ENCODE measurements at regions not wholly inside any gene's neighbourhood (a gene's known extent, or its start where the extent isn't known, plus 50 kb on each side); places are given as distances from the start of the nearest gene placed in this dataset.
"Not testable (repeated sequence)": the region's sequence is repeated elsewhere in the genome, so short reads cannot be mapped to it uniquely, and the experiment has no call there.

DNA sequence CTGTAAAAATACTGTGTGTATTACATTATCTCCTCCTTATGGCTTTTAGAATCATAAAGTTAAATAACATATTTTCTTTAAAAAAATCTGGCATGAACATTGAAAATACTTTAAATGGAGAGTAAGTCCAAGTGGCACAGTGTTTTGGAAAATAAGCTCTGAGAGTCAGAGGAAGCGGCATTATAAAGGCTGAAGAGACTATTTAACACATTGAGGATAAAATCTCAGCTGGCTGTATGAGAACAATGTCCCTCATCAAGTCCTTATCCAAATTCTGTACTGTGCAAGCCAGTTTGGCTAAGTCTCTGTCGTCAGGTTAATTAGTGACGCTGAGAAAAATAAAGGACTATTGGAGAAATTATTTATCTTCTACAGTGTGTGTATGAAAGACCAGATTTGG, 245.5 kb downstream of the MFSD1 start:
- Histone ChIP-seq H3K4me1 (no peaks in the 10 kb centered on the region), H3K36me3 (no peaks in the 10 kb centered on the region), H3K4me3 (no peak overlapping the region), H3K27ac (no peak overlapping the region), H3K9me3 (replicated peaks) (no peaks in the 10 kb centered on the region), H3K27me3 (no peaks in the 10 kb centered on the region)
- DNase-seq, result no peak

DNA sequence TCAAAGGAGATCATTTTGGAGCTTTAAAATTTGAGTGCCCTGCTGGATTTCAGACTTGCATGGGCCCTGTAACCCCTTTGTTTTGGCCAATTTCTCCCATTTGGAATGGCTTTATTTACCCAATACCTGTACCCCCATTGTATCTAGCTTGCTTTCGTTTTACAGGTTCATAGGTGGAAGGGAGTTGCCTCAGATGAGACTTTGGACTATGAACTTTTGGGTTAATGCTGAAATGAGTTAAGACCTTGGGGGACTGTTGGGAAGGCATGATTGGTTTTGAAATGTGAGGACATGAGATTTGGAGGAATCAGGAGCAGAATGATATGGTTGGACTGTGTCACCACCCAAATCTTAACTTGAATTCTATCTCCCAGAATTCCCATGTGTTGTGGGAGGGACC, 250.6 kb downstream of the MFSD1 start:
- H3K4me1 ChIP-seq; DNase-seq; H3K9me3 ChIP-seq (replicated peaks); H3K27me3 ChIP-seq; H3K4me3 ChIP-seq; H3K36me3 ChIP-seq; H3K27ac ChIP-seq: not testable (repeated sequence)

DNA sequence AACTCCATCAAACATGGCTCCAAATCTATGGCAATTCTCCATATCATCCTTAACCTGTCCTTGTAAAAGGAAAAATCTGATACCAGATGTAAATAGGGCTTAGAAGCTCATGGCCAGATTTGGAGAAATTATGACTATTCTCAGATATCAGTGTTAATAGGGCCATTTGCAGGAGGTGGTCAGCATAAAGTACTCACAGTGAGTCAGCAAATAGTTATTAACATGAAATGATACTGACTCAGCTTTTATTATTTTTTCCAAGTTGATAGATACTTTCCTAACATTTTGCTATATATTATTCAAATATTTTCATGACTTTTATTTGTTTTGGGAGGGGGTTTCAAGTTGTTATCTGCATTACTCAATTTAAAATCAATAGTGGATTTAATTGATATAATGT, 255.8 kb downstream of the MFSD1 start:
- Histone ChIP-seq H3K9me3 (replicated peaks) (no peaks in the 10 kb centered on the region), H3K27me3 (no peaks in the 10 kb centered on the region), H3K36me3 (no peaks in the 10 kb centered on the region), H3K27ac (no peak overlapping the region), H3K4me1 (no peaks in the 10 kb centered on the region), H3K4me3 (no peak overlapping the region)
- no peak for DNase-seq

DNA sequence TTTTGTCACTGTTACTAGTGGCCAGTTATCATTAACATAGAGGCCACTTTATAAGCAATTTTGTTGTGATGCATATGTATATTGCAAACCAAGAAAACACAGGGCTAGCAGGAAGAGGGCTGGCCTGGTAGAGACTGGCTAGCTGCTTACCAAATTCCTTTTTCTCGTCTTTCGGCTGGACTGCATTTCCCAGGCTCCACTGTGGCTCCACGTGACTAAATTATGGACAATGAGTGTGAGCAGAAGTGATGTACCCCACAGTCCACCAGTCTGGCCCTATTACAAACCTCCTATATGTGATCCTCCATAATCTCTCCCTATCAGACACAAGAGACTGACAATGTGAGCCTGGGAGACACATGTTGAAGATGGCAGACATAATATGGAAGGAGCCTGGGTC, 257.0 kb downstream of the MFSD1 start:
- H3K4me3 ChIP-seq, result no peak overlapping the region
- H3K36me3 ChIP-seq, result no peaks in the 10 kb centered on the region
- no peak for DNase-seq
- H3K9me3 ChIP-seq (replicated peaks), result no peaks in the 10 kb centered on the region
- H3K27me3 ChIP-seq, result no peaks in the 10 kb centered on the region
- H3K4me1 ChIP-seq, result no peaks in the 10 kb centered on the region
- no peak overlapping the region for H3K27ac ChIP-seq

DNA sequence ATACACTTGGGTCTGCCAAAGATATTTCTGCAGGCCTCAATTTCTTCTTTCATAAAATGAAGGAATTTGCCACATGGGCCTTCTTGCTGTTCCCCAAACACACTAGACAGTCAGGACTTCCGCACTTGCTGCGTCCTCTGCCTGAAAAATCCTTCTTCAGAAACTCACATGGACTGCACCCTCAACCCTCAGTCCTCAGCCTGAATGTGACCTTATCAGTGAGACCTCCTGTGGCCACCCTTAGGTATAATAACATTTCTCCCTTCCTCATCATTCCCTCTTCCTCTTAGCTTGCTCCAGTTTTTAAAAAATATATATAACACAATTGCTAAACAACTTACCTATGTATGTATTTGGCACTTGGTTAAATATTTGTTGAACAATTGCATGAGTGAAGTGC, 257.5 kb downstream of the MFSD1 start:
- no peak for DNase-seq
- no peaks in the 10 kb centered on the region for H3K27me3 ChIP-seq
- H3K36me3 ChIP-seq, result no peaks in the 10 kb centered on the region
- no peaks in the 10 kb centered on the region for H3K4me1 ChIP-seq
- no peak overlapping the region for H3K27ac ChIP-seq
- H3K4me3 ChIP-seq, result no peak overlapping the region
- no peaks in the 10 kb centered on the region for H3K9me3 ChIP-seq (replicated peaks)

DNA sequence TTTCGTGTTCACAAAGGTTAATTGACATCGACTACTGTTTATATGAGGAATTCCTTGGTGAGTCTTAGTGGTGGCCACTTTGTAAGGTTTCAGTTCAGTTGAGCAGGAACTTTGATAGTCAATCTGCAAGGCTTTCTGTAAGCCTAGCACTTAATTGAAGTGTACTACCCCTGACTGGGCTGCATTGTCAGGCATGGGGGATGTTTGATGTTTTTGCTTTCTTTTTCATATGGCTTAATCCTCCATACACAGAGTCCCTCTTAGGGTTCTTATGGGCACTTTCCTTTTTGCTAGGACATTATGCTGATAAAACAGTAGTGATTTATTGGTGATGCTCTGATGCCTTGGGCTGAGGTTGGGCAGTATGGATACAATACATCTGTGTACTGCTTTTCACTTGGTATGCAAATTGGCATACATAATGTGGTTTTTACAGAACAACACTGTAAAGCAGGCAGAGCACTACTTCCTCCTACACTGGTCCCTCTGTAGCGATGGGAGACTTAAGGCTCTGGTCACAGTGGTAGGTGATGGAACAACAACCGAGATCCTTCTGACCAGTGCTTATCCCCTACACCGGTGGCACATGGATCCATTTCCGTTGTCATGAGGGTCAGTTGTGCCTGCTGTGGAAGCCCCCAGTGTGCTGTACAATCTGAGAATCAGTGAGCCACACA, 261.0 kb downstream of the MFSD1 start:
- no peaks in the 10 kb centered on the region for H3K4me1 ChIP-seq
- H3K27ac ChIP-seq, result no peak overlapping the region
- DNase-seq, result no peak
- no peaks in the 10 kb centered on the region for H3K36me3 ChIP-seq
- no peaks in the 10 kb centered on the region for H3K27me3 ChIP-seq
- no peak overlapping the region for H3K4me3 ChIP-seq
- no peaks in the 10 kb centered on the region for H3K9me3 ChIP-seq (replicated peaks)

DNA sequence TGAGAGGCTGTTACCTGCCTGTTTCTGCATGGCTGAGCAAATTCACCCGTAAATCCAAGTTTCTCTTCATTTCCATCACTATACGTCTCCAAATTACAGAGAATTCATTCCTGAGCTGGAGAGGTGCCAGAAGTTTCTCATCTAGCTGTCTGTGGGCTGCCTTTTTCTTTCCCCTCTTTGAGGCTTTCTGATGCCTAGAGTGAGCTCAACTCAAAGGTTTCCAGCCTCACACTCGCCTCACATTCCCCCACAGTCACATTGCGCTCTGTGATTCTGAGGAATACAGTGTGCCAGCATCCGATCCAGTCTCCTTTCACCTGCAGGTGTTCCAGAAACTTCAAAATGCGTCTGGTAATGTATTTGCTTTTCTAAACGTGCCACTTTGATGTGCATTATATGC, 267.2 kb downstream of the MFSD1 start, which contains the start of gene IQCJ:
Gene IQCJ, plus strand, starts transcription at position 229 of the 400 bp plus-strand sequence.
- no peak within 1 kb of the TSS for H3K4me3 ChIP-seq
- no peaks in the 10 kb centered on the region for H3K27me3 ChIP-seq
- DNase-seq, result no peak
- no peak within 1 kb of the TSS for H3K27ac ChIP-seq
- H3K36me3 ChIP-seq, result no peaks in the 10 kb centered on the region
- H3K4me1 ChIP-seq, result no peaks in the 10 kb centered on the region
- H3K9me3 ChIP-seq (replicated peaks), result no peaks in the 10 kb centered on the region

DNA sequence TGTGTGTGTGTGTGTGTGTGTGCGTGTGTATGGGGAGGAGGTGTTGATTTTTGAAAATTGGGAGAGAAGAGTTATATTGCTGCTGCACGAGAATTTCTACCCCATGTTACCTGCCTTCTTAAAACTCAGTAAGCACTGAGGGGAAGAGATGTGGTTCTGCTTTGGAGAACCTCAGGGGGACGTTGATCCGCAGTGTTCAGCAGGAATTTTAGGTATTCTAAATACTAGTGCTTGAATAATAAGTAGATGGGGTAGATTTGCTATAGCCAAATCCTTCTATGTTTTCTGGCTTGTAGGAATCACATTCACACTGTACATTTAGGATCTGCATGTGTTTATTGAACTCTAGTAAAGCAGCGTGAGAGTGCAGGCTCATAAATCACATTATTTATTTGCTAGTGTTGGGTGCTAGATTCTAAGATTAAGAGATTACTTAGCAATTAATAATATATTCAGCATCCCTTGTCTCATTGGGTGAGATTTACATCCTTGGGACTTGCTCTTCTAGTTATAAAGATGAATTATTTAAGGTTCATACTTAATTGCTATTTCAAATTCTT, 268.1 kb downstream of the MFSD1 start:
- no peak overlapping the region for H3K4me3 ChIP-seq
- no peaks in the 10 kb centered on the region for H3K9me3 ChIP-seq (replicated peaks)
- no peaks in the 10 kb centered on the region for H3K36me3 ChIP-seq
- no peak for DNase-seq
- H3K27ac ChIP-seq, result no peak overlapping the region
- no peaks in the 10 kb centered on the region for H3K27me3 ChIP-seq
- H3K4me1 ChIP-seq, result no peaks in the 10 kb centered on the region

DNA sequence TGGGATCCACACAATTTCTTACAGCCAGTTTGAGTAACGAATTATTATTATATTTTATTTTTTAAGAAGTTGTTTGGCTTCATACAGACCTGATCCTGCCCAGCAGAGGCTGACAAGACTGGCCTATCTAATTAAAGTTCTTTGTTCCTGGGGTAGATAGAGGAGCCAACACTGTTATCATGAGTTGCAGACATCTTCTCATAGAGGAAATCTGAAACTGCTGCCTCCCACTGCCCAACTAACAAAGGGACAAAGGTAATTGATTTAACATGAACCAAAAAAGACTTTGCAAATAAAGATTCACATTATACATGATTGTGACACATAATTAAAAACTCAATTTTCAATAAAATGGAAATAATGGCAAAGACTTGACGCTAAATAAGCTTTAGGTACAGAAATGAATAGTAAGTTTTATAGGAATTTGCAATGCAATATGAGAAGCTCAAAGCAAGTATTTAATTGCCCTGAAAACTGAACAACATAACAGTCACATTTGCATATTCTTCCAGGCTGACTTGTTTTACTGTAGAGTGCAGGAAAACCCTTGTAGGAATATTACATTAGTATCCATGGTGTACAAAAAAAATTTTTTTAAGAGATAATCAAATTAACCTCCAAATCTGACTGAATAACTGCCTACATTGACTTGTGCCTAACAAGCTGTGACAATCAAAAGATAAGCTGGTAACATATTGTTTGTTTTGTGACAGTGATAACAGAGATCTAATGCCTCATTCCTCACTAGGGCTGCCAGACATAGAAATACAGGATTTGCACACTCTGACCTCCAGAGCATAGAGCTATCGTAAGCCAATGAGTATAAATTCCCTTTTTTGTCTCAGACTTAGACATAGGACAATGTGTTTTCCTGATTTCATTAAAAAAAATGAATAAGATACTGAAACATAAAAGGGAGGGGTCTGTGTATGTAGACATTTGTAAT, 273.2 kb downstream of the MFSD1 start:
- Histone ChIP-seq H3K4me3 (no peak overlapping the region), H3K9me3 (replicated peaks) (no peaks in the 10 kb centered on the region), H3K4me1 (no peaks in the 10 kb centered on the region), H3K27me3 (no peaks in the 10 kb centered on the region), H3K36me3 (no peaks in the 10 kb centered on the region), H3K27ac (no peak overlapping the region)
- DNase-seq, result no peak

DNA sequence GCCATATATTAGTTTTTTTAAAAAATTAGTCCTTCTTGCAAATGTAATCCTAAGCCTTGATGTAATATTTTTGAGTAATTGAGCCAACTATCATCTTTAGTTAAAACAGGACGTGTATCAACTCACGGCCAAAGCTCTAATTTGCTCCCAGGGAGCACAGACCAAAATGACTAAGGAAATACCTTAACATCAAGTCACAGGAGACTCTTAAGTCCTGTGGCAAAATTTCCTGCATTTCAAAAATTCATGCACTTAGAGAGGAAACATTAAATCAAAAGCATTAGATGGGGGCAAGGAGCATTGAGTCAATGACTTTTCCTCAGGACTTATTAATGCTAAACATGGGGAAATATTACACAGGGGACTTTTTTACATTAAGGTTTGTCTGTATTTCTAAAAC, 276.0 kb downstream of the MFSD1 start:
- Histone ChIP-seq H3K36me3 (no peaks in the 10 kb centered on the region), H3K27me3 (no peaks in the 10 kb centered on the region), H3K27ac (no peak overlapping the region), H3K4me1 (no peaks in the 10 kb centered on the region), H3K4me3 (no peak overlapping the region), H3K9me3 (replicated peaks) (no peaks in the 10 kb centered on the region)
- no peak for DNase-seq

DNA sequence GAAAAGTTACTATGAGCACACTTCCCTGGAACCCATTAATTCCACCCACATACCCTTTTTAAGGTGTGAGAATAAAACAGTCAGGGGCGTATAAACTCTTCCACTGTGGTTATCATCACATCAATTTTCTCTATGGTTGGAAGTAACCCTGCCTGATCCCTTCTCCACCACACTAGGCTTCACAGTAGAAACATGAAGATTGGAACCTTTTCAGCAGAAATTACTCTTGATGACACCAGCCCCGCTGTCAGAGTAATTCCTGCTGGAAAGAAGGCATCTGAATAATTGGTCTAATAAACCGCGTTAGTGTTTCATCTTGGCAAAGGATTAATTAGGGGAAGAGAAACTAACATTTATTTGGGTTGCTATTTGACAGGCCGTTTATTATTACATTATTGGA, 278.4 kb downstream of the MFSD1 start:
- no peaks in the 10 kb centered on the region for H3K27me3 ChIP-seq
- H3K9me3 ChIP-seq (replicated peaks), result no peaks in the 10 kb centered on the region
- no peaks in the 10 kb centered on the region for H3K36me3 ChIP-seq
- H3K27ac ChIP-seq, result no peak overlapping the region
- no peak overlapping the region for H3K4me3 ChIP-seq
- no peaks in the 10 kb centered on the region for H3K4me1 ChIP-seq
- no peak for DNase-seq

DNA sequence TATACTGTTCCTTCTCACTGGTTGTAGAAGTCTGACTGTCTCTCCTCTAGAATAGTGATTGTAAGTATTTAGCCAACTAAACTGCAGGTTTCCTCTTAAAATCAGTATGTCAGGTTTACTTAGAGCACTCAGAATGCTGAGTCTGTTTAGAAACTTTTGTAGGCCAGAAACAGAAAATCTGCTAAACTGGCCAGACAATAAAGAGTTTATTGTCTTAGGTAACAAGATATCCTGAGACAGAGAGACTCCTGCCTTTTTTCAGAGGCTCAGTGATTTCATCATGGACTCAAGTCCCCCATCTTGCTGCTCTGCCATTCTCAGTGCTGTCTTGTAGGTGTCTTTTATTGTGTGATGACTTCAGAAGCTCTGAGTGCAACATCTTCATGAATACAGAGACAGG, 279.0 kb downstream of the MFSD1 start:
- H3K27me3 ChIP-seq, result no peaks in the 10 kb centered on the region
- DNase-seq, result peak in 1 of 2 experiments; percentile 2
- no peaks in the 10 kb centered on the region for H3K4me1 ChIP-seq
- no peak overlapping the region for H3K27ac ChIP-seq
- H3K36me3 ChIP-seq, result no peaks in the 10 kb centered on the region
- H3K9me3 ChIP-seq (replicated peaks), result no peaks in the 10 kb centered on the region
- H3K4me3 ChIP-seq, result no peak overlapping the region

DNA sequence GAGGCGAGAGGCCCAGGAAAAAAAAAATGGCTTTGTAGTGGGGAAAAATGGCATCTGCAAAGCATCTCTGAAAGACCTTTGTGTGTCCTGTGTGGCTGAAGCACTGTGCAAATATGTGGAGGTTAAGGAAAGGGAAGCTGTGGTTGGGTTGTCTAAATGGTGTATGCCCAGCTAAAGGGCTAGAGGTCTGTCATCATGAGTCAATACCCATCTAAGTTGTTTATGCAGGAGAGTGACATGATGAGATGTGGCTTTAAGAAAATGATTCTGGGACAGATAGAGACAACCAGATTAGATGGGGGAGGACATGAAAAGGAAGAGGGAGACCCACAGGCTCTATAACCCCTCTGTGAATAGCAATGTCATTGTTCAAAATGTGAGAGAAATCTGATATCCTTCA, 280.7 kb downstream of the MFSD1 start:
- H3K27ac ChIP-seq, result no peak overlapping the region
- H3K4me3 ChIP-seq, result no peak overlapping the region
- no peaks in the 10 kb centered on the region for H3K36me3 ChIP-seq
- peak in 1 of 2 experiments; percentile 2 for DNase-seq
- H3K4me1 ChIP-seq, result no peaks in the 10 kb centered on the region
- no peaks in the 10 kb centered on the region for H3K27me3 ChIP-seq
- H3K9me3 ChIP-seq (replicated peaks), result no peaks in the 10 kb centered on the region

DNA sequence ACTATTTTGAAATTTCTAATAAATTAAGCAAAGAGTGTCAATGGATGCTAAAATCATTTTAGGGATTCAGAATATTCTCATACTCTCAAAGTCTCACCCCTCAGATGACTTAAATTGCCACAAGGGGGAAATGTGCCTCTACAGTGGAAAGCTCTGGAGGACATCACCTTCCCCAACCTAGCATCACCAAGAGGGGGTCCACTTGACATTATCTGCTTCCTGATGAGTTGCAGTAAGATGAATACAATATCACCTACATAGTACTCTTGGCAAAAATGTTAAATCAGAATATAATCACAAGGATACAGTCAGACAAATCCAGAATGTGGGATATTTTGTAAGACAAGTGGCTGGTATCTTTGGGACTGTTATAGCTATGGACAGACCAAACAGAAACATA, 290.1 kb downstream of the MFSD1 start:
- H3K27ac ChIP-seq, result no peak overlapping the region
- DNase-seq, result no peak

DNA sequence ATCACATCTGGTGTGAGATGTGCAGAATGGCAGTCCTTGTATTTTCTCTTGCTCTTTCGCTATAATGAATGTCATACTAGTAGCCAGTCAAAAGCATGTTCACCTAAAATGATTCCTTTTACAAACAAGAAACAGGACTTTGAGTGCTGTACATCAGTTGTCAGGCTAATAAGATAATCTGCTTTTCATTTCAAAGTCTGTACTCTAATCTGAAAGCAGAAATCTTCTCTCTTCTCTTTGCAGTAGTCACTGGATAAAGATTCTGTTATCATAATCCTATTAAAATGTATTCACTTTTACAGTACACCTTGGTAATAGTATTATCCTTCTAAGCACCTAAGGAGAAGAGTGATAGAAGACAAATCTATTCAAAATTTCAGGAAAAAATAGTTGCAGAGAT, 300.1 kb downstream of the MFSD1 start:
- Histone ChIP-seq H3K4me3 (no peak overlapping the region), H3K36me3 (no peaks in the 10 kb centered on the region), H3K27ac (no peak overlapping the region), H3K27me3 (no peaks in the 10 kb centered on the region), H3K9me3 (replicated peaks) (no peaks in the 10 kb centered on the region), H3K4me1 (no peaks in the 10 kb centered on the region)
- DNase-seq, result no peak

More for the DNA sequence above, 290.1 kb downstream of the MFSD1 start:
- no peaks in the 10 kb centered on the region for H3K27me3 ChIP-seq
- no peaks in the 10 kb centered on the region for H3K4me1 ChIP-seq
- no peaks in the 10 kb centered on the region for H3K9me3 ChIP-seq (replicated peaks)
- no peaks in the 10 kb centered on the region for H3K36me3 ChIP-seq
- no peak overlapping the region for H3K4me3 ChIP-seq
